GM12878 (cell line): ENCODE measurements at regions not wholly inside any gene's neighbourhood (a gene's known extent, or its start where the extent isn't known, plus 50 kb on each side); places are given as distances from the start of the nearest gene placed in this dataset.

Source experiments
- ATAC-seq: fragments of 200-7000 bp; cut with Tn5 transposase; 3 replicates; pipeline ENCODE4 v1.9.1; 2020; ENCODE audit warnings: mild to moderate bottlenecking, moderate library complexity
- BruUV-seq: library from RNA; stranded (reverse); fragments of 400-500 nt; replicated peaks from 2 replicates; lab custom pipeline; 2021; lab: Mats Ljungman, UMichigan
- CTCF ChIA-PET: fragments of 300-600 bp; sonication (Branson Sonifier 250); formaldehyde crosslinking; extraction: SDS; loops from one replicate; lab custom pipeline; 2021; ENCODE audit warnings: inconsistent platforms; lab: Yijun Ruan, JAX
- POLR2A ChIA-PET: fragments of 350-600 bp; formaldehyde crosslinking; extraction: SDS; loops from one replicate; lab custom pipeline; 2021; ENCODE audit warnings: inconsistent platforms; lab: Charles Lee
- RAD21 ChIA-PET: fragments of 300-600 bp; sonication (Branson Sonifier 250); formaldehyde crosslinking; loops from one replicate; lab custom pipeline; 2023; ENCODE audit warnings: antibody characterized with exemption; ENCODE audit not compliant: unreplicated experiment; lab: Charles Lee
- SMC1A ChIA-PET: fragments of 300-600 bp; sonication (Branson Sonifier 250); formaldehyde crosslinking; loops from one replicate; lab custom pipeline; 2023; ENCODE audit not compliant: unreplicated experiment, uncharacterized antibody; lab: Charles Lee
- DNase-seq: peaks from one replicate; pipeline ENCODE4 v3.0.0-alpha.2; 2011; ENCODE audit warnings: low read depth, low spot score
- FAIRE-seq: peaks from 3 replicates; lab custom pipeline; 2011; peaks lifted over from hg19 to GRCh38; lab: Jason Lieb, UNC
- H2AFZ ChIP-seq: 2 replicates; pipeline ENCODE4 v1.6.0; 2011; ENCODE audit warnings: low read depth, low read length, control low read depth; ENCODE audit not compliant: control insufficient read depth
- H3K27ac ChIP-seq: 2 replicates; pipeline ENCODE4 v1.5.1; 2011; ENCODE audit warnings: control low read depth; ENCODE audit not compliant: control insufficient read depth, insufficient read depth
- H3K27me3 ChIP-seq, 2 experiments: replicated peaks in 1 of 2; 2 replicates each; pipeline versions ENCODE4 v1.6.0 to v1.6.1; 2011; ENCODE audit warnings: low read length in 1 of 2; ENCODE audit not compliant: control insufficient read depth in 2 of 2, insufficient read depth in 2 of 2
- H3K36me3 ChIP-seq, 2 experiments: 2 replicates each; pipeline ENCODE4 v1.5.1; 2011; ENCODE audit warnings: low read length in 1 of 2; ENCODE audit not compliant: control insufficient read depth in 2 of 2, insufficient read depth in 2 of 2
- H3K4me1 ChIP-seq: 2 replicates; pipeline ENCODE4 v1.6.1; 2011; ENCODE audit warnings: mild to moderate bottlenecking, low read length, moderate library complexity, mixed read lengths; ENCODE audit not compliant: control insufficient read depth, insufficient read depth
- H3K4me2 ChIP-seq: 2 replicates; pipeline ENCODE4 v1.6.0; 2011; ENCODE audit warnings: control low read depth; ENCODE audit not compliant: control insufficient read depth, insufficient read depth
- H3K4me3 ChIP-seq: fragments of 200-600 bp; sonication (generic); 2 replicates; pipeline ENCODE4 v1.5.1; 2016
- H3K79me2 ChIP-seq: 2 replicates; pipeline ENCODE4 v1.6.0; 2011; ENCODE audit warnings: low read length; ENCODE audit not compliant: control insufficient read depth, insufficient read depth
- H3K9ac ChIP-seq: 2 replicates; pipeline ENCODE4 v1.8.0; 2011; ENCODE audit warnings: low read length, control low read depth, mixed read lengths; ENCODE audit not compliant: control insufficient read depth, insufficient read depth
- H3K9me3 ChIP-seq: replicated peaks from 3 replicates; pipeline ENCODE4 v1.5.1; 2011; ENCODE audit warnings: mild to moderate bottlenecking, low read length; ENCODE audit not compliant: control insufficient read depth, insufficient read depth
- H4K20me1 ChIP-seq: 2 replicates; pipeline ENCODE4 v1.6.0; 2011; ENCODE audit not compliant: control insufficient read depth, insufficient read depth
- BRCA1 ChIP-seq: IDR thresholded peaks from 2 replicates; pipeline ENCODE4 v1.6.1; 2011; ENCODE audit warnings: low read depth, low read length, improper control_type of control experiment
- CHD2 ChIP-seq: IDR thresholded peaks from 2 replicates; pipeline ENCODE4 v1.6.1; 2011; ENCODE audit warnings: low read depth, low read length, improper control_type of control experiment, borderline replicate concordance
- EED ChIP-seq: sonication (generic); IDR thresholded peaks from 2 replicates; pipeline ENCODE4 v1.6.1; 2016; ENCODE audit warnings: antibody characterized with exemption, low read depth
- MEF2B ChIP-seq: fragments of 450-650 bp; IDR thresholded peaks from 2 replicates; pipeline ENCODE4 v1.6.1; 2018; ENCODE audit warnings: mild to moderate bottlenecking, moderate library complexity; ENCODE audit not compliant: partially characterized antibody, poor library complexity, severe bottlenecking
- SPI1 ChIP-seq: IDR thresholded peaks from 2 replicates; pipeline ENCODE4 v1.6.1; 2011; ENCODE audit warnings: low read depth, mild to moderate bottlenecking, low read length, moderate library complexity, borderline replicate concordance; ENCODE audit not compliant: insufficient read depth
- STAT1 ChIP-seq: fragments of 450-650 bp; conservative IDR thresholded peaks from 2 replicates; pipeline ENCODE4 v1.6.1; 2014; ENCODE audit warnings: antibody characterized with exemption, mild to moderate bottlenecking
- SUZ12 ChIP-seq: fragments of 200-600 bp; sonication (generic); IDR thresholded peaks from one replicate; pipeline ENCODE4 v1.6.1; 2018; ENCODE audit warnings: antibody characterized with exemption, mild to moderate bottlenecking; ENCODE audit not compliant: unreplicated experiment
- WGBS: methylation state at CpG from one replicate; pipeline ENCODE4 v1.1.6; 2016; ENCODE audit warnings: low lambda C conversion rate; ENCODE audit not compliant: insufficient replicate concordance, insufficient coverage; ENCODE audit errors: missing lambda C conversion rate; 5-methylcytosine and 5-hydroxymethylcytosine counted together
- in situ Hi-C: fragments of 300-500 bp; cut with MboI; formaldehyde crosslinking; loops from 9 replicates; pipeline ENCODE4 v1.14.3; 2018; ENCODE audit warnings: mixed read lengths
- intact Hi-C: fragments of 100-400 bp; cut with micrococcal nuclease; formaldehyde crosslinking; loops from one replicate; pipeline ENCODE4 v1.14.2; 2022; ENCODE audit not compliant: unreplicated experiment
- TF ChIP-seq, protein P1 (sequence below): IDR thresholded peaks from 2 replicates; pipeline ENCODE4 v1.6.1; 2012; ENCODE audit warnings: mild to moderate bottlenecking, low read depth, low read length
- TF ChIP-seq, protein P2 (sequence below): fragments of 450-650 bp; IDR thresholded peaks from 2 replicates; pipeline ENCODE4 v1.6.1; 2016; ENCODE audit warnings: mild to moderate bottlenecking

DNA sequence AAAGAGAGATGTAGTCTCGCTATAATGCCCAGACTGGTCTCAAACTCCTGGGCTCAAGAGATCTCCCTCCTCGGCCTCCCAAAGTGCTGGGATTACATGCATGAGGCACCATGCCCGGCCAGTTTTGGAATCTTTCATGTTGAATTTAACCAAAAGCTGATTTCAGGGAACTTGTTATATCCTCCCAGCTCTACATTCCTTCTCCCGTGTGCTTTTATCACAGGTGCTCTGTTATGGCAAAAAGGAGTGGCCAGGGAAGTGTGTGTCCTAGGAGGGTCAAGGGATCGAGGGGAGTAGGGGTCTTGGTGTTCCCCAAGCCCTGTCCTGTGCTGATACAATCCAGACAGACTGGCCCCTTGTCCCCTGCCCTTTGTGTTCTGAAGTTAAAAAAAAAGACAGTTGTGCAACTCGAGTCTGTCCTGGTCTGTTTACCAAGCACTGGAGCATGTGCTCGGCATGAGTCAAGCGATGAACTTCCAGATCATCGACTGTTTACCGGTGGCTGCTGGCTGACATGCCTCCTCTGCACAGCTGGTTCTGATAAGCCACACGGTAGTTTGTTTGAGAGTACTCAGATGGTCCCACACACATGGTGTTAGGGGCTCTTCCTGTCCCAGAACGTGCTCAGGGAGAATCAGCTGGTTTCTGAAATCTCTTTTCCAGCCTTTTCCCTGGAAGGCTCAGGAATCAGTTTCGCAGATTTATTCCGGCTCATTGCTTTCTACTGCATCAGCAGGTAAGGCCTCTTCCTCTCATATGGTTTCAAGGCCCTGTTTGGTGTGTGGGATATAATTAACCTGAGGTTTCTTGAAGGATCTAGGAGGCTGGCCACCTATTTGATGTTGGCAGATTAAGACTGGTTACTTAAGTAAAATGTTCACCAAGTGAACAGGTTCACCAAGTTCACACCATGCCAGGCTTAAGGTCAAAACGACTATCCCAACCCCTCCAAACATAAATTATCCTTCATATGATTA is 52.6 kb upstream of the NAA20 start:
- SMC1A ChIA-PET: no interaction called here
- intact Hi-C loops (no loop called here), in situ Hi-C loops (no loop called here)
- no peak for ATAC-seq
- no peaks in the 10 kb centered on the region for H3K36me3 ChIP-seq
- CTCF ChIA-PET: interaction anchor here (1.6 kb wide), 1 partner anchor 11 kb away, joined by 4 read pairs; no protein-coding TSS in a partner anchor
- no peak overlapping the region for H2AFZ ChIP-seq
- RAD21 ChIA-PET: interaction anchor here (1.1 kb wide), 1 partner anchor 48 kb away, joined by 4 read pairs; no protein-coding TSS in a partner anchor
- 49% methylated on average over 15 of the region's 15 CpGs for WGBS
- no peak for TF ChIP-seq EED
- TF ChIP-seq SPI1: no peak
- FAIRE-seq: no peak
- POLR2A ChIA-PET: no interaction called here
- no peak overlapping the region for H3K4me3 ChIP-seq
- no peaks in the 10 kb centered on the region for H3K4me1 ChIP-seq
- no peak for DNase-seq
- no peak overlapping the region for H3K4me2 ChIP-seq
- H3K27me3 ChIP-seq: no peaks in the 10 kb centered on the region; a peak in 1 of 4 replicates
- no peak overlapping the region for H3K27ac ChIP-seq
- H3K79me2 ChIP-seq: no peaks in the 10 kb centered on the region
- no peak overlapping the region for H3K9ac ChIP-seq
- no peaks in the 10 kb centered on the region for H3K9me3 ChIP-seq
- H4K20me1 ChIP-seq: no peaks in the 10 kb centered on the region
- BruUV-seq: no TSS peak

DNA sequence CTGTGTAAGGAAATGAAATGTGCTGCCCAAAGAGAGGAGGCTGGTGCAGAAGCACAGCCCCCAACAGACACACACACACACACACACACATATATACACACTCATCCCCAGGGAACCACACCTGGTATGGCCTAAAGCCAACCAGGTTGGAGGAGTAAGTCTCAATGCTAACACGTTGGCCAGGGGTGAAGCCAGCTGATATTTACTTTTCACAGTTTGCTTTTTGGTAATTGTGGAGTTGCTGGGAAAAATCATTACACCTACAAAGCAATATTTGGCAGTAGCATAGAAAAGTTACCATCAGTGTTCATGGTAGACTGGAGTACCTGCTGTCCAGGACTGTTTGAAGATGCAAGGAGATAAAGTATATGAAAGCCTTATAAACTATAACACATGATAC is 50.3 kb upstream of the NAA20 start:
- ChIA-PET CTCF (no interaction called here), POLR2A (no interaction called here)
- WGBS: 0% methylated on average over 1 of the region's 1 CpG
- TF ChIP-seq CHD2 (no peak), MEF2B (no peak), SUZ12 (no peak), BRCA1 (no peak), STAT1 (no peak)
- TF ChIP-seq, protein P1, sequence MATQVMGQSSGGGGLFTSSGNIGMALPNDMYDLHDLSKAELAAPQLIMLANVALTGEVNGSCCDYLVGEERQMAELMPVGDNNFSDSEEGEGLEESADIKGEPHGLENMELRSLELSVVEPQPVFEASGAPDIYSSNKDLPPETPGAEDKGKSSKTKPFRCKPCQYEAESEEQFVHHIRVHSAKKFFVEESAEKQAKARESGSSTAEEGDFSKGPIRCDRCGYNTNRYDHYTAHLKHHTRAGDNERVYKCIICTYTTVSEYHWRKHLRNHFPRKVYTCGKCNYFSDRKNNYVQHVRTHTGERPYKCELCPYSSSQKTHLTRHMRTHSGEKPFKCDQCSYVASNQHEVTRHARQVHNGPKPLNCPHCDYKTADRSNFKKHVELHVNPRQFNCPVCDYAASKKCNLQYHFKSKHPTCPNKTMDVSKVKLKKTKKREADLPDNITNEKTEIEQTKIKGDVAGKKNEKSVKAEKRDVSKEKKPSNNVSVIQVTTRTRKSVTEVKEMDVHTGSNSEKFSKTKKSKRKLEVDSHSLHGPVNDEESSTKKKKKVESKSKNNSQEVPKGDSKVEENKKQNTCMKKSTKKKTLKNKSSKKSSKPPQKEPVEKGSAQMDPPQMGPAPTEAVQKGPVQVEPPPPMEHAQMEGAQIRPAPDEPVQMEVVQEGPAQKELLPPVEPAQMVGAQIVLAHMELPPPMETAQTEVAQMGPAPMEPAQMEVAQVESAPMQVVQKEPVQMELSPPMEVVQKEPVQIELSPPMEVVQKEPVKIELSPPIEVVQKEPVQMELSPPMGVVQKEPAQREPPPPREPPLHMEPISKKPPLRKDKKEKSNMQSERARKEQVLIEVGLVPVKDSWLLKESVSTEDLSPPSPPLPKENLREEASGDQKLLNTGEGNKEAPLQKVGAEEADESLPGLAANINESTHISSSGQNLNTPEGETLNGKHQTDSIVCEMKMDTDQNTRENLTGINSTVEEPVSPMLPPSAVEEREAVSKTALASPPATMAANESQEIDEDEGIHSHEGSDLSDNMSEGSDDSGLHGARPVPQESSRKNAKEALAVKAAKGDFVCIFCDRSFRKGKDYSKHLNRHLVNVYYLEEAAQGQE: no peak
- TF ChIP-seq, protein P2, sequence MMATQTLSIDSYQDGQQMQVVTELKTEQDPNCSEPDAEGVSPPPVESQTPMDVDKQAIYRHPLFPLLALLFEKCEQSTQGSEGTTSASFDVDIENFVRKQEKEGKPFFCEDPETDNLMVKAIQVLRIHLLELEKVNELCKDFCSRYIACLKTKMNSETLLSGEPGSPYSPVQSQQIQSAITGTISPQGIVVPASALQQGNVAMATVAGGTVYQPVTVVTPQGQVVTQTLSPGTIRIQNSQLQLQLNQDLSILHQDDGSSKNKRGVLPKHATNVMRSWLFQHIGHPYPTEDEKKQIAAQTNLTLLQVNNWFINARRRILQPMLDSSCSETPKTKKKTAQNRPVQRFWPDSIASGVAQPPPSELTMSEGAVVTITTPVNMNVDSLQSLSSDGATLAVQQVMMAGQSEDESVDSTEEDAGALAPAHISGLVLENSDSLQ: no peak

More for the DNA sequence above, 50.3 kb upstream of the NAA20 start:
- no peak overlapping the region for H3K4me3 ChIP-seq
- no peak overlapping the region for H3K9ac ChIP-seq
- BruUV-seq: no TSS peak
- intact Hi-C loops: no loop called here
- H3K27me3 ChIP-seq: no peaks in the 10 kb centered on the region
- DNase-seq (no peak), FAIRE-seq (no peak), ATAC-seq (no peak)
- no peaks in the 10 kb centered on the region for H3K4me1 ChIP-seq
- no peaks in the 10 kb centered on the region for H3K9me3 ChIP-seq
- no peak overlapping the region for H2AFZ ChIP-seq
- H3K79me2 ChIP-seq: no peaks in the 10 kb centered on the region
- H3K27ac ChIP-seq: no peak overlapping the region
- H3K4me2 ChIP-seq: no peak overlapping the region
- ChIA-PET SMC1A (no interaction called here), RAD21 (no interaction called here)
- H4K20me1 ChIP-seq: no peaks in the 10 kb centered on the region
- no peaks in the 10 kb centered on the region for H3K36me3 ChIP-seq
- in situ Hi-C loops: no loop called here
